H1 (cell line): ENCODE measurements at regions not wholly inside any gene's neighbourhood (a gene's known extent, or its start where the extent isn't known, plus 50 kb on each side); places are given as distances from the start of the nearest gene placed in this dataset.

Experiments used
- CTCF ChIA-PET: fragments of 300-600 bp; sonication (Branson Sonifier 250); formaldehyde crosslinking; loops from one replicate; lab custom pipeline; 2021; ENCODE audit not compliant: partially characterized antibody; lab: Charles Lee
- POLR2A ChIA-PET: fragments of 300-600 bp; sonication (Branson Sonifier 250); formaldehyde crosslinking; loops from one replicate; lab custom pipeline; 2021; ENCODE audit warnings: inconsistent platforms; ENCODE audit not compliant: partially characterized antibody; lab: Charles Lee
- DNase-seq, 2 experiments: peaks; one replicate each; pipeline versions ENCODE4 v3.0.0 to v3.0.0-alpha.2; 2010 to 2022; ENCODE audit warnings: low spot score in 2 of 2, low read depth in 1 of 2, mixed read lengths in 1 of 2
- FAIRE-seq: peaks from 2 replicates; lab custom pipeline; 2011; peaks lifted over from hg19 to GRCh38; lab: Jason Lieb, UNC
- H2AFZ ChIP-seq: 2 replicates; pipeline ENCODE4 v1.8.1; 2012; ENCODE audit warnings: low read length, inconsistent platforms
- H2AK5ac ChIP-seq: 2 replicates; pipeline ENCODE4 v1.6.1; 2013; ENCODE audit warnings: low read depth, low read length
- H2BK120ac ChIP-seq: replicated peaks from 2 replicates; pipeline ENCODE3; 2013; ENCODE audit warnings: low read depth, low read length, inconsistent platforms
- H2BK12ac ChIP-seq: 2 replicates; pipeline ENCODE4 v1.6.1; 2013; ENCODE audit warnings: low read depth, low read length
- H2BK15ac ChIP-seq: 2 replicates; pipeline ENCODE4 v1.6.1; 2013; ENCODE audit warnings: low read length
- H2BK20ac ChIP-seq: 2 replicates; pipeline ENCODE4 v1.6.1; 2013; ENCODE audit warnings: low read length
- H2BK5ac ChIP-seq: 2 replicates; pipeline ENCODE4 v1.6.1; 2013; ENCODE audit warnings: low read depth, low read length
- H3K14ac ChIP-seq: 2 replicates; pipeline ENCODE4 v1.6.1; 2013; ENCODE audit warnings: inconsistent platforms; ENCODE audit not compliant: insufficient read length
- H3K18ac ChIP-seq: 2 replicates; pipeline ENCODE4 v1.6.1; 2013; ENCODE audit warnings: low read length; ENCODE audit errors: extremely low read depth
- H3K23ac ChIP-seq: 2 replicates; pipeline ENCODE4 v1.6.1; 2013; ENCODE audit warnings: inconsistent platforms; ENCODE audit not compliant: insufficient read length
- H3K23me2 ChIP-seq: 2 replicates; pipeline ENCODE4 v1.6.1; 2013; ENCODE audit warnings: low read depth, low read length
- H3K27ac ChIP-seq: 2 replicates; pipeline ENCODE4 v1.6.1; 2011; ENCODE audit warnings: low read depth, low read length, inconsistent platforms
- H3K27me3 ChIP-seq, 4 experiments: replicated peaks in 1 of 4; 1 replicate in 1 of 4; 2 replicates in 3 of 4; pipeline versions ENCODE4 v1.6.1 to v1.8.1; 2011 to 2013; ENCODE audit warnings: low read length in 3 of 4, mild to moderate bottlenecking in 3 of 4, inconsistent platforms in 2 of 4, mixed read lengths in 2 of 4, moderate library complexity in 1 of 4; ENCODE audit not compliant: control insufficient read depth in 3 of 4, insufficient read depth in 3 of 4; ENCODE audit errors: extremely low read depth in 1 of 4
- H3K36me3 ChIP-seq, 4 experiments: 2 replicates each; pipeline versions ENCODE4 v1.6.1 to v1.8.1; 2011 to 2013; ENCODE audit warnings: mild to moderate bottlenecking in 4 of 4, low read length in 3 of 4, moderate library complexity in 2 of 4, control low read depth in 1 of 4, inconsistent platforms in 1 of 4; ENCODE audit not compliant: insufficient read depth in 4 of 4, control insufficient read depth in 2 of 4
- H3K4ac ChIP-seq: replicated peaks from 2 replicates; pipeline ENCODE3; 2013; ENCODE audit warnings: low read length, low read depth, mixed read lengths, inconsistent platforms; ENCODE audit not compliant: insufficient read length
- H3K4me1 ChIP-seq, 4 experiments: replicated peaks in 1 of 4; 1 replicate in 1 of 4; 2 replicates in 3 of 4; pipeline versions ENCODE4 v1.6.1 to v1.8.1; 2011 to 2013; ENCODE audit warnings: low read length in 3 of 4, inconsistent platforms in 2 of 4, mixed read lengths in 1 of 4; ENCODE audit not compliant: insufficient read depth in 4 of 4, control insufficient read depth in 3 of 4
- H3K4me2 ChIP-seq, 2 experiments: 2 replicates each; pipeline versions ENCODE4 v1.6.1 to v1.8.1; 2011 to 2013; ENCODE audit warnings: low read depth in 2 of 2, low read length in 2 of 2, control low read depth in 1 of 2, inconsistent platforms in 1 of 2, mild to moderate bottlenecking in 1 of 2; ENCODE audit not compliant: insufficient read depth in 1 of 2
- H3K4me3 ChIP-seq, 4 experiments: fragments of 200-600, 300-600 bp in 1 of 4; sonication (generic), shearing (Covaris generic), sonication (Bioruptor Twin) in 1 of 4; 2 replicates each; pipeline versions ENCODE4 v1.5.1 to v1.8.1; 2011 to 2016; ENCODE audit warnings: low read length in 4 of 4, low read depth in 3 of 4, control low read depth in 2 of 4, inconsistent platforms in 2 of 4, mild to moderate bottlenecking in 2 of 4, mixed read lengths in 1 of 4, moderate library complexity in 1 of 4; ENCODE audit not compliant: insufficient read depth in 2 of 4; ENCODE audit errors: extremely low read depth in 1 of 4
- H3K56ac ChIP-seq: replicated peaks from 2 replicates; pipeline ENCODE3; 2013; ENCODE audit warnings: low read depth, mild to moderate bottlenecking, mixed read lengths, low read length, inconsistent platforms; ENCODE audit not compliant: insufficient read length
- H3K79me1 ChIP-seq: 2 replicates; pipeline ENCODE4 v1.6.1; 2013; ENCODE audit warnings: low read depth, low read length, control low read depth
- H3K79me2 ChIP-seq, 2 experiments: 2 replicates each; pipeline versions ENCODE4 v1.6.1 to v1.8.1; 2012 to 2013; ENCODE audit warnings: low read length in 2 of 2, mild to moderate bottlenecking in 2 of 2, inconsistent platforms in 1 of 2; ENCODE audit not compliant: insufficient read depth in 2 of 2, control insufficient read depth in 1 of 2
- H3K9ac ChIP-seq, 4 experiments: replicated peaks in 1 of 4; 1 replicate in 1 of 4; 2 replicates in 3 of 4; pipeline versions ENCODE4 v1.6.1 to v1.8.1; 2011 to 2013; ENCODE audit warnings: low read depth in 3 of 4, low read length in 3 of 4, control low read depth in 2 of 4, mild to moderate bottlenecking in 2 of 4, moderate library complexity in 2 of 4, inconsistent platforms in 1 of 4; ENCODE audit errors: extremely low read depth in 1 of 4
- H3K9me3 ChIP-seq, 2 experiments: 2 replicates each; pipeline versions ENCODE4 v1.6.1 to v1.8.1; 2012 to 2013; ENCODE audit warnings: mild to moderate bottlenecking in 2 of 2, moderate library complexity in 2 of 2, control low read depth in 1 of 2, inconsistent platforms in 1 of 2, low read depth in 1 of 2, low read length in 1 of 2, mixed read lengths in 1 of 2; ENCODE audit not compliant: insufficient read depth in 2 of 2
- H4K20me1 ChIP-seq, 2 experiments: replicated peaks in 1 of 2; 2 replicates each; pipeline versions ENCODE3 to v1.8.1; 2011 to 2013; ENCODE audit warnings: inconsistent platforms in 2 of 2, low read length in 2 of 2, mild to moderate bottlenecking in 1 of 2; ENCODE audit not compliant: insufficient read depth in 2 of 2, control insufficient read depth in 1 of 2
- H4K5ac ChIP-seq: 2 replicates; pipeline ENCODE4 v1.6.1; 2013; ENCODE audit warnings: low read length, low read depth, mixed read lengths, inconsistent platforms; ENCODE audit not compliant: insufficient read length
- H4K8ac ChIP-seq: 2 replicates; pipeline ENCODE4 v1.8.0; 2013; ENCODE audit warnings: mild to moderate bottlenecking, moderate library complexity, low read length, inconsistent platforms; ENCODE audit not compliant: insufficient read depth; ENCODE audit errors: extremely low read depth
- H4K91ac ChIP-seq: replicated peaks from 2 replicates; pipeline ENCODE3; 2013; ENCODE audit warnings: low read length, mixed read lengths, inconsistent platforms; ENCODE audit not compliant: insufficient read length
- CHD1 ChIP-seq: IDR thresholded peaks from 2 replicates; pipeline ENCODE4 v1.6.1; 2012; ENCODE audit warnings: low read depth, low read length, improper control_type of control experiment
- GABPA ChIP-seq: IDR thresholded peaks from 2 replicates; pipeline ENCODE4 v1.6.1; 2011; ENCODE audit warnings: mild to moderate bottlenecking, low read length, moderate library complexity, borderline replicate concordance; ENCODE audit not compliant: insufficient read depth
- HDAC2 ChIP-seq, 2 experiments: fragments of 300-600 bp in 1 of 2; sonication (generic) in 1 of 2; IDR thresholded peaks; 2 replicates each; pipeline ENCODE4 v1.6.1; 2011 to 2012; ENCODE audit warnings: low read depth in 2 of 2, low read length in 2 of 2, mild to moderate bottlenecking in 2 of 2, moderate library complexity in 2 of 2, borderline replicate concordance in 1 of 2, inconsistent platforms in 1 of 2
- HDAC6 ChIP-seq: IDR thresholded peaks from one replicate; pipeline ENCODE4 v1.7.1; 2012; ENCODE audit warnings: low read depth, mild to moderate bottlenecking, inconsistent platforms, low read length, moderate library complexity
- JUND ChIP-seq: IDR thresholded peaks from 2 replicates; pipeline ENCODE4 v1.6.1; 2011; ENCODE audit warnings: mild to moderate bottlenecking, improper control_type of control experiment, low read length
- RBBP5 ChIP-seq: IDR thresholded peaks from 2 replicates; pipeline ENCODE4 v1.7.1; 2012; ENCODE audit warnings: low read depth, mild to moderate bottlenecking, inconsistent platforms, low read length, moderate library complexity, borderline replicate concordance
- SAP30 ChIP-seq: fragments of 300-600 bp; sonication (generic); IDR thresholded peaks from 2 replicates; pipeline ENCODE4 v1.7.1; 2012; ENCODE audit warnings: low read length, moderate library complexity, mild to moderate bottlenecking, inconsistent platforms; ENCODE audit not compliant: insufficient read depth, insufficient replicate concordance
- SIN3A ChIP-seq, 2 experiments: IDR thresholded peaks in 1 of 2; conservative IDR thresholded peaks in 1 of 2; 2 replicates each; pipeline ENCODE4 v1.6.1; 2011 to 2012; ENCODE audit warnings: low read length in 2 of 2, improper control_type of control experiment in 1 of 2, low read depth in 1 of 2, mild to moderate bottlenecking in 1 of 2
- SIX5 ChIP-seq: IDR thresholded peaks from 2 replicates; pipeline ENCODE4 v1.6.1; 2011; ENCODE audit warnings: mild to moderate bottlenecking, low read depth, low read length
- TAF1 ChIP-seq: IDR thresholded peaks from 2 replicates; pipeline ENCODE4 v1.6.1; 2011; ENCODE audit warnings: mild to moderate bottlenecking, low read depth, low read length
- TF ChIP-seq, protein P1 (sequence below), 3 experiments: IDR thresholded peaks; 1 replicate in 2 of 3; 2 replicates in 1 of 3; pipeline versions ENCODE4 v1.5.1 to v1.6.1; 2011; ENCODE audit warnings: low read length in 3 of 3, mild to moderate bottlenecking in 3 of 3, inconsistent platforms in 2 of 3, low read depth in 1 of 3, moderate library complexity in 1 of 3; ENCODE audit not compliant: insufficient read depth in 1 of 3; ENCODE audit errors: control extremely low read depth in 1 of 3
- TF ChIP-seq, protein P2 (sequence below): IDR thresholded peaks from 2 replicates; pipeline ENCODE4 v1.6.1; 2011; ENCODE audit warnings: low read depth, mild to moderate bottlenecking, low read length; ENCODE audit not compliant: insufficient read depth

DNA sequence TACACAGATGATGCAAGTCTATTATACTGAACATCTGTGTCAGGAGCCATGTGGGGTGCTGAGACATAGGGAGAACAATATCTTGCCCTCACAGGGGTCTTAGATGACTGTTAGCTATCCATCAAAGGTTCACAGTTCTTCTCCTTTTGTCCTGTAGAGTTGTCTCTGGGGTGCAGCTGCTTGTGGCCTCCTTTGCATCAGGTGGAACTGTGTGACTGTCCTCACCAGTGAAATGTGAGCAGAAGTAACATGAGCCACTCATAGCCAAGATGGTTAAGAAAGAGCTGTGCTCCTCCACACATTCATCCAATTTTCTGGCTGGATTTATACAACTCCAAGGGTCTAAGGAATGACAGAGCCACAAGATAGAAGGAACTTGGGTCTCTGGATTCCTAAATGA, 56.0 kb upstream of the ST8SIA3 start:
- no peaks in the 10 kb centered on the region for H3K9me3 ChIP-seq
- no peak overlapping the region for H3K4me2 ChIP-seq
- FAIRE-seq, result no peak
- H4K20me1 ChIP-seq, result no peaks in the 10 kb centered on the region
- H3K4ac ChIP-seq, result no peak overlapping the region
- no peak overlapping the region for H2BK120ac ChIP-seq
- H2BK15ac ChIP-seq, result no peak overlapping the region
- H3K4me3 ChIP-seq, result no peak overlapping the region
- H3K36me3 ChIP-seq, result no peaks in the 10 kb centered on the region
- DNase-seq, result no peak
- no peak overlapping the region for H3K23ac ChIP-seq
- POLR2A ChIA-PET, result no interaction called here
- no peak overlapping the region for H3K27ac ChIP-seq
- H3K79me1 ChIP-seq, result no peaks in the 10 kb centered on the region
- no peak overlapping the region for H3K14ac ChIP-seq
- H2BK20ac ChIP-seq, result no peak overlapping the region
- H2BK12ac ChIP-seq, result no peak overlapping the region
- H3K56ac ChIP-seq, result no peak overlapping the region
- H3K27me3 ChIP-seq, result no peaks in the 10 kb centered on the region
- no peak overlapping the region for H2AFZ ChIP-seq
- H3K23me2 ChIP-seq, result no peaks in the 10 kb centered on the region
- no peak overlapping the region for H2AK5ac ChIP-seq
- no peak overlapping the region for H4K8ac ChIP-seq
- H3K9ac ChIP-seq, result no peak overlapping the region
- no peak overlapping the region for H2BK5ac ChIP-seq
- no peak overlapping the region for H4K91ac ChIP-seq
- no peak overlapping the region for H3K18ac ChIP-seq
- H3K4me1 ChIP-seq, result peaks cover 0 to 4% (median 0%) of the 10 kb centered on the region in 4 experiments; a peak in 1 of 7 replicates
- H4K5ac ChIP-seq, result no peak overlapping the region
- CTCF ChIA-PET, result interaction anchor here (0.6 kb wide), 1 partner anchor 1888 kb away, joined by 3 read pairs; no protein-coding TSS in a partner anchor
- H3K79me2 ChIP-seq, result no peaks in the 10 kb centered on the region
- no peak for TF ChIP-seq RBBP5
- no peak for TF ChIP-seq SIX5
- TF ChIP-seq, protein P1, sequence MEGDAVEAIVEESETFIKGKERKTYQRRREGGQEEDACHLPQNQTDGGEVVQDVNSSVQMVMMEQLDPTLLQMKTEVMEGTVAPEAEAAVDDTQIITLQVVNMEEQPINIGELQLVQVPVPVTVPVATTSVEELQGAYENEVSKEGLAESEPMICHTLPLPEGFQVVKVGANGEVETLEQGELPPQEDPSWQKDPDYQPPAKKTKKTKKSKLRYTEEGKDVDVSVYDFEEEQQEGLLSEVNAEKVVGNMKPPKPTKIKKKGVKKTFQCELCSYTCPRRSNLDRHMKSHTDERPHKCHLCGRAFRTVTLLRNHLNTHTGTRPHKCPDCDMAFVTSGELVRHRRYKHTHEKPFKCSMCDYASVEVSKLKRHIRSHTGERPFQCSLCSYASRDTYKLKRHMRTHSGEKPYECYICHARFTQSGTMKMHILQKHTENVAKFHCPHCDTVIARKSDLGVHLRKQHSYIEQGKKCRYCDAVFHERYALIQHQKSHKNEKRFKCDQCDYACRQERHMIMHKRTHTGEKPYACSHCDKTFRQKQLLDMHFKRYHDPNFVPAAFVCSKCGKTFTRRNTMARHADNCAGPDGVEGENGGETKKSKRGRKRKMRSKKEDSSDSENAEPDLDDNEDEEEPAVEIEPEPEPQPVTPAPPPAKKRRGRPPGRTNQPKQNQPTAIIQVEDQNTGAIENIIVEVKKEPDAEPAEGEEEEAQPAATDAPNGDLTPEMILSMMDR (IDR thresholded peaks at IDR 0.05; ENCODE audit: control extremely low read depth in 1 of 3, insufficient read depth in 1 of 3, low read depth in 1 of 3, low read length in 3 of 3), result no peak
- TF ChIP-seq HDAC6, result no peak
- TF ChIP-seq, protein P2, sequence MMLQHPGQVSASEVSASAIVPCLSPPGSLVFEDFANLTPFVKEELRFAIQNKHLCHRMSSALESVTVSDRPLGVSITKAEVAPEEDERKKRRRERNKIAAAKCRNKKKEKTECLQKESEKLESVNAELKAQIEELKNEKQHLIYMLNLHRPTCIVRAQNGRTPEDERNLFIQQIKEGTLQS, result no peak
- no peak for TF ChIP-seq HDAC2 (IDR thresholded peaks at IDR 0.05; ENCODE audit: borderline replicate concordance in 1 of 2, low read depth in 2 of 2, low read length in 2 of 2)
- TF ChIP-seq JUND, result no peak
- TF ChIP-seq SAP30, result no peak
- no peak for TF ChIP-seq GABPA
- no peak for TF ChIP-seq CHD1
- TF ChIP-seq SIN3A (conservative IDR thresholded peaks at IDR 0.05 in 1 of 2, IDR thresholded peaks at IDR 0.05 in 1 of 2; ENCODE audit: low read depth in 1 of 2, low read length in 2 of 2), result no peak
- no peak for TF ChIP-seq TAF1
